Choroid plexus epithelial cell (primary cell): ENCODE measurements at regions not wholly inside any gene's neighbourhood (a gene's known extent, or its start where the extent isn't known, plus 50 kb on each side); places are given as distances from the start of the nearest gene placed in this dataset.
A peak's percentile ranks its signal among the peaks of the same experiment; 100 is the strongest.

Experiments used
- DNase-seq: peaks from one replicate; pipeline ENCODE4 v3.0.0-alpha.2; 2010; ENCODE audit warnings: low read depth
- H3K4me3 ChIP-seq: 2 replicates; pipeline ENCODE4 v1.5.1; 2011; ENCODE audit warnings: low read depth, mild to moderate bottlenecking, control low read depth, low read length, moderate library complexity
- TF ChIP-seq, protein P1 (sequence below): conservative IDR thresholded peaks from 2 replicates; pipeline ENCODE4 v1.5.1; 2011; ENCODE audit warnings: low read depth, mild to moderate bottlenecking, control low read depth, inconsistent platforms, low read length, moderate library complexity

DNA sequence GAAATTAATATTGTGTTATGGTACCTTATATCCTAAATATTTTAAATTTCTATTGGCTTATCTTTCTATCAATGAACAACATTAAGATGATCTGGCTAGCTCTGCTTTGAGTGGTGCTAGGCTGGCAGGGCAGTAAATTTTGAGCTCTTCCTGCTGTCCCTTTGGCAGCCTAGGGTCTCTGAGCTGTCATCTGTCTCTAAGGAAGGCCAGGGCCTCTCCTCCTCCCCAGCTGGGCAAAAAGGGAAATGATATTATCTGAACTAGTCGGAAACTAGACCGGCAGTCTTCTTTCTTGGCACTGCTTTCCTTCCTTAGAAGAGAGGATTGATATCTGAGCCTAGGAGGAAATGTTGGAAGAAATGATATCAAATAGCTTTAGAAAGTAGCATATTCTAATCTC, 176.7 kb upstream of the BTBD3 start:
- TF ChIP-seq, protein P1, sequence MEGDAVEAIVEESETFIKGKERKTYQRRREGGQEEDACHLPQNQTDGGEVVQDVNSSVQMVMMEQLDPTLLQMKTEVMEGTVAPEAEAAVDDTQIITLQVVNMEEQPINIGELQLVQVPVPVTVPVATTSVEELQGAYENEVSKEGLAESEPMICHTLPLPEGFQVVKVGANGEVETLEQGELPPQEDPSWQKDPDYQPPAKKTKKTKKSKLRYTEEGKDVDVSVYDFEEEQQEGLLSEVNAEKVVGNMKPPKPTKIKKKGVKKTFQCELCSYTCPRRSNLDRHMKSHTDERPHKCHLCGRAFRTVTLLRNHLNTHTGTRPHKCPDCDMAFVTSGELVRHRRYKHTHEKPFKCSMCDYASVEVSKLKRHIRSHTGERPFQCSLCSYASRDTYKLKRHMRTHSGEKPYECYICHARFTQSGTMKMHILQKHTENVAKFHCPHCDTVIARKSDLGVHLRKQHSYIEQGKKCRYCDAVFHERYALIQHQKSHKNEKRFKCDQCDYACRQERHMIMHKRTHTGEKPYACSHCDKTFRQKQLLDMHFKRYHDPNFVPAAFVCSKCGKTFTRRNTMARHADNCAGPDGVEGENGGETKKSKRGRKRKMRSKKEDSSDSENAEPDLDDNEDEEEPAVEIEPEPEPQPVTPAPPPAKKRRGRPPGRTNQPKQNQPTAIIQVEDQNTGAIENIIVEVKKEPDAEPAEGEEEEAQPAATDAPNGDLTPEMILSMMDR = no peak
- DNase-seq = no peak
- H3K4me3 ChIP-seq = no peak overlapping the region

DNA sequence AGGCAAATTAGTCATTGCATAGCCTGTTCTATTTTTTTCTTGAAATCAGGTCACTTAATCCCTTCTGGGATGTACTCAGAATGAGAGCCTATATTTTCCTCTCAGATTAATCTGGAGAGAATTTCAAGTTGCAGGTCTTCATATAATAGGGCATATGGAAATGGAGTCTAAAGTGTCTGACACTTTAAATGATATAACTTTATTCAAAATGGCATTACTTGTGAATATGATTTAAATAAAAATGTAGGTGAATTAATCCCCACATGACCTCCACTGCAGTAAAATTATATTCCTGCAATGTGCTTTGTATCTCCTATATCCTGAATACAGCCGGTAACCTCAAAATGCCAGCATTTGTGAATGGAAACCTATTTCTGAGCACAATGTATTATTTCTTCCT, 172.5 kb upstream of the BTBD3 start:
- DNase-seq = no peak
- no peak overlapping the region for H3K4me3 ChIP-seq
- TF ChIP-seq, protein P1 = no peak

DNA sequence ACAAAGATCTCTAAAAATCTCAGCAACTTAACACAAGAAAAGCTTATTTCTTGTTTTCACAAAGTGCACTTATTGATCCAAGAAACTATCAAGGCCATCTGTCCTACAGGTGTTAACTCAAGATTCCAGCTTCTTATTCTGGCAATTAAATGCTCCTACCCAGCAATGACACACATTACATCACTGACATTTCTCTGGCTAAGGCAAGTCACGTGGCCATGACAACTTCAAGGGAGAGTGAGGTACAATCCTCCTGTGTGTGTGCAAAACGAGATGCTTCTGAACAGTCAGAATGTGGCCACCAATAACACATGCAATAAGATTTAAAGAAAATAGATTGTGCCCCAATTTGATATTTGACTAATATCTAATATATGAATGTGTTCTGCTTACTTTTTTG, 169.3 kb upstream of the BTBD3 start:
- TF ChIP-seq, protein P1 = no peak
- H3K4me3 ChIP-seq = no peak overlapping the region
- no peak for DNase-seq

DNA sequence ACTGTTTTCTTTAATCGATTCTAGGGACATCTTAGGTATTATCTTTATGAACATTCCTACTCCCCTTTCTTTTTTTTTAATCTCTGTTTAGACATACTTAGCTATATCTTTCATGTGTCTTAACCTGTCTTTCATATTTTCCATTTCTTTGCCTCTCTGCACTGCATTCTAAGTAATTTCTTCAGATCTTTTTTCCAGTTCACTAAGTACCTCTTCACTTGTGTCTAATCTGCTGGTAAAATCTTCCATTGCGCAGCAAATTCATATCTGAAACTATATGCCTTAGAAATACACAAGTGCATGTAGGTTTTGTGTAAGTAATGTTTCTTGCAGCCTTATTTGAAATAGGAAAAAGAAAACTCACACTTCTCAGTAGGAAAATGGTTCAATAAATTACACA, 165.4 kb upstream of the BTBD3 start:
- TF ChIP-seq, protein P1 = no peak
- no peak for DNase-seq
- no peak overlapping the region for H3K4me3 ChIP-seq

DNA sequence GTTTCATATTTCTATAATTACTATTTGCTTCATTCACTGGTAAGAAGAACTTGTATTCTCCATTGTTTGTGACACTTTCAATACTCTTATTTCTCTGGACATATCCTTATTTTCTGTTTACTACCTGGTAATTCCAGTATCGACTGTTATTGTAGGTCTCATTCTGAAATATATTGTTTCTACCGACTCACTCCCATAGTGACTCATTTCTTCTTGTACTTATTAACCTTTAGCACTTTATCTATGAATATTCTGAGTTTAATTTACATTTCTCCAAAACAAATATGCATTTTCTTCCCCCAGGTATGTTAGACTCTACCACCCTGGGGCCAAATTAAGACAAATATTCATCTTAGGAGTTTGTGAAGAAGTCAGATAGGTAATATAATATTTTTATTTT, 164.5 kb upstream of the BTBD3 start:
- no peak for DNase-seq
- TF ChIP-seq, protein P1 = no peak
- H3K4me3 ChIP-seq = no peak overlapping the region

DNA sequence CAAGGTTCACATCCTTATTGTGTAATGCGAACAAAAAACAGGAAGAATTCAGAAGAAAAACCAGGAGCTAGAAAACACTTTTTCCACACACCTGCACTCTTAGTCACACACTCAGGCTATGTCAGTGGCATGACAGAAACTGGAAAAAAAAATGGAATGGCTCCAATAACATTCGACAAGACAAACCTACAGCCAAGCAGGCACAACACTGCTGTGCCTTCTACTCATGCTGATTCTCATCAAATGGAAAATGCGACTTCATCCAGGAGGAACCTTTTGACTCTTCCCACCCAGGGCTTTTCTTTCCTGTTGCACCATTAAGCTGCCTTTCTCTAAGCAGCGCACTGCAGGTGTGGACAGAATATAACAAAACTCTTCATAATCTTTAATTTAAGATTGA, 163.2 kb upstream of the BTBD3 start:
- H3K4me3 ChIP-seq = no peak overlapping the region
- TF ChIP-seq, protein P1 = no peak
- DNase-seq = no peak

DNA sequence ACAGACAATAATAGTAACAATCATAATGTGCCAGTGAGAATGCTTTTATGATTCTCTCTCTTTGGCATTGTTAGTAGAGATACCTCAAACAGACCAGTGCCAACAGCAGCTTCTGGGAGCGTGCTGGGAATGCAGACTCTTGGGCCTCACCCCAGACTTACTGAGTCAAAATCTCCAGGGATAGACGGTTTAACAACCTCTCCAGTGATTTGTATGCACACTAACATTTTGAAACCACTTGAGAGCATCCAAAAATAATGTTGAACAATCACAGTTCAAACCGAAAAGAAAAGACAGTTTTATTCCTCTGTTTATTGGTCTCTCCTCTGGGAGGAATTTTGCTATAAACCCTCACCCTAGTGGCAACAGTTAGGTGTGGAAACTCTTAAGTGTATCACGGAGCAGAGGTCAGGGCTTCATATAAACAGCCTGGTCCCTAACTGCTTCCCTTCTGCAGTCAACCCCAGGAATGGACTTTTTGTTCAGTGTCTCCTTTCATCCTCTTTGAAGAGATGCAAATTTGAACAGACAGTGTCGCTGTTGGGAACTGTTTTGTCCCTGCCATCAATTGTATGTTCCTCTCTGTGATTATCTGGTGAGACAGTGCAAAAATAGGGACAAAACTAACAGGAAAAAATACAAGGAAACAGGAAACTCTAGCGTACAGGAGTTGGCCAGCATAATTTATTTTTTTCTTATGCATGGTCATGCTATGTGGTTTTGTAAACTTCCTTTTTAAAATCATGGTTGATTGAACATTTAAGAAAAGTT, 162.4 kb upstream of the BTBD3 start:
- no peak for DNase-seq
- no peak overlapping the region for H3K4me3 ChIP-seq
- TF ChIP-seq, protein P1 = peak; percentile 20
